ENCODE measurements at regions not wholly inside any gene's neighbourhood (a gene's known extent, or its start where the extent isn't known, plus 50 kb on each side); places are given as distances from the start of the nearest gene placed in this dataset.

GRCh38 chr6:115873901-115874300, 186.8 kb downstream of the FRK start:
- no peak overlapping the region for H3K4me2 ChIP-seq (ENCODE audit: low read length)
- no peaks in the 10 kb centered on the region for H3K9me3 ChIP-seq (ENCODE audit: low read length)
- TF ChIP-seq EZH2 (IDR thresholded peaks at IDR 0.05; ENCODE audit: borderline replicate concordance, low read length) (no peak), CTCF (IDR thresholded peaks at IDR 0.05; ENCODE audit: low read length) (no peak)
- H3K27me3 ChIP-seq (ENCODE audit: insufficient read depth, low read length), result no peaks in the 10 kb centered on the region
- no peaks in the 10 kb centered on the region for H3K4me1 ChIP-seq (ENCODE audit: insufficient read depth, low read length, severe bottlenecking)
- H4K20me1 ChIP-seq (ENCODE audit: insufficient read depth, low read length), result no peaks in the 10 kb centered on the region
- H3F3A ChIP-seq (ENCODE audit: insufficient read depth, low read length), result no peaks in the 10 kb centered on the region
- no peak overlapping the region for H3K27ac ChIP-seq (ENCODE audit: low read depth, low read length, poor library complexity, severe bottlenecking)
- no peak overlapping the region for H2AFZ ChIP-seq (ENCODE audit: low read length)
- H3K4me3 ChIP-seq (ENCODE audit: low read depth, low read length, poor library complexity, severe bottlenecking), result no peak overlapping the region
- H3K9me2 ChIP-seq (ENCODE audit: low read depth, low read length), result no peaks in the 10 kb centered on the region
- no peaks in the 10 kb centered on the region for H3K36me3 ChIP-seq (ENCODE audit: insufficient read depth, low read length)
- no peaks in the 10 kb centered on the region for H3K79me2 ChIP-seq (ENCODE audit: insufficient read depth, low read length)
- no peak overlapping the region for H3K9ac ChIP-seq (ENCODE audit: low read length)

- Histone ChIP-seq H4K20me1 (ENCODE audit: insufficient read depth, low read length) (no peaks in the 10 kb centered on the region), H3K9ac (ENCODE audit: low read length) (no peak overlapping the region), H3K4me2 (ENCODE audit: low read length) (no peak overlapping the region), H3F3A (ENCODE audit: insufficient read depth, low read length) (no peaks in the 10 kb centered on the region), H3K79me2 (ENCODE audit: insufficient read depth, low read length) (no peaks in the 10 kb centered on the region), H3K4me1 (ENCODE audit: insufficient read depth, low read length, severe bottlenecking) (no peaks in the 10 kb centered on the region), H3K4me3 (ENCODE audit: low read depth, low read length, poor library complexity, severe bottlenecking) (no peak overlapping the region), H3K9me2 (ENCODE audit: low read depth, low read length) (no peaks in the 10 kb centered on the region), H3K27ac (ENCODE audit: low read depth, low read length, poor library complexity, severe bottlenecking) (no peak overlapping the region), H3K36me3 (ENCODE audit: insufficient read depth, low read length) (no peaks in the 10 kb centered on the region), H3K27me3 (ENCODE audit: insufficient read depth, low read length) (no peaks in the 10 kb centered on the region), H2AFZ (ENCODE audit: low read length) (no peak overlapping the region), H3K9me3 (ENCODE audit: low read length) (no peaks in the 10 kb centered on the region)
- TF ChIP-seq EZH2 (IDR thresholded peaks at IDR 0.05; ENCODE audit: borderline replicate concordance, low read length) (no peak), CTCF (IDR thresholded peaks at IDR 0.05; ENCODE audit: low read length) (no peak)
Measured at GRCh38 chr6:115870464-115870863, 190.2 kb downstream of the FRK start.

- H3K9me2 ChIP-seq (ENCODE audit: low read depth, low read length), result no peaks in the 10 kb centered on the region
- no peaks in the 10 kb centered on the region for H3K27me3 ChIP-seq (ENCODE audit: insufficient read depth, low read length)
- H3K9me3 ChIP-seq (ENCODE audit: low read length), result no peaks in the 10 kb centered on the region
- H3K4me2 ChIP-seq (ENCODE audit: low read length), result no peak overlapping the region
- no peaks in the 10 kb centered on the region for H3K79me2 ChIP-seq (ENCODE audit: insufficient read depth, low read length)
- H3F3A ChIP-seq (ENCODE audit: insufficient read depth, low read length), result no peaks in the 10 kb centered on the region
- no peak overlapping the region for H2AFZ ChIP-seq (ENCODE audit: low read length)
- no peaks in the 10 kb centered on the region for H3K36me3 ChIP-seq (ENCODE audit: insufficient read depth, low read length)
- no peaks in the 10 kb centered on the region for H3K4me1 ChIP-seq (ENCODE audit: insufficient read depth, low read length, severe bottlenecking)
- H4K20me1 ChIP-seq (ENCODE audit: insufficient read depth, low read length), result no peaks in the 10 kb centered on the region
- H3K9ac ChIP-seq (ENCODE audit: low read length), result no peak overlapping the region
- H3K27ac ChIP-seq (ENCODE audit: low read depth, low read length, poor library complexity, severe bottlenecking), result no peak overlapping the region
- TF ChIP-seq CTCF (IDR thresholded peaks at IDR 0.05; ENCODE audit: low read length), result no peak
- no peak for TF ChIP-seq EZH2 (IDR thresholded peaks at IDR 0.05; ENCODE audit: borderline replicate concordance, low read length)
- no peak overlapping the region for H3K4me3 ChIP-seq (ENCODE audit: low read depth, low read length, poor library complexity, severe bottlenecking)
Measured at GRCh38 chr6:115865914-115866313, 194.8 kb downstream of the FRK start.

Measured in OCI-LY1 (cell line).